Mesenteric fat pad (tissue), 1 donor: ENCODE measurements at regions not wholly inside any gene's neighbourhood (a gene's known extent, or its start where the extent isn't known, plus 50 kb on each side); places are given as distances from the start of the nearest gene placed in this dataset.
"Not testable (repeated sequence)": the region's sequence is repeated elsewhere in the genome, so short reads cannot be mapped to it uniquely, and the experiment has no call there.

Source experiments
- DNase-seq: peaks from one replicate; pipeline ENCODE4 v3.0.0-alpha.2; 2020; ENCODE audit warnings: low spot score
- donor health status: DM: yes; HTN: yes; CAD: no.

GRCh38 chr20:29296256-29297230 lies 1960.9 kb upstream of the DEFB115 start:
- no peak for DNase-seq

GRCh38 chr20:29297411-29298270 lies 1959.8 kb upstream of the DEFB115 start:
- DNase-seq, result no peak

- no peak for DNase-seq
Observed at GRCh38 chr20:29298271-29298590, 1959.2 kb upstream of the DEFB115 start.

- no peak for DNase-seq
Observed at GRCh38 chr20:29298759-29299613, 1958.5 kb upstream of the DEFB115 start.

GRCh38 chr20:29299811-29300578 lies 1957.5 kb upstream of the DEFB115 start:
- DNase-seq, result no peak

GRCh38 chr20:29300579-29301551 lies 1956.6 kb upstream of the DEFB115 start:
- DNase-seq, result no peak

GRCh38 chr20:29301624-29302259 lies 1955.7 kb upstream of the DEFB115 start:
- DNase-seq, result no peak

- no peak for DNase-seq
Observed at GRCh38 chr20:29302979-29303644, 1954.4 kb upstream of the DEFB115 start.

GRCh38 chr20:29306390-29307072 lies 1950.9 kb upstream of the DEFB115 start:
- DNase-seq, result no peak

GRCh38 chr20:29307484-29307883 lies 1950.0 kb upstream of the DEFB115 start:
- not testable (repeated sequence) for DNase-seq

- DNase-seq, result not testable (repeated sequence)
Observed at GRCh38 chr20:29308956-29309355, 1948.5 kb upstream of the DEFB115 start.

- DNase-seq, result not testable (repeated sequence)
Observed at GRCh38 chr20:29309481-29309880, 1948.0 kb upstream of the DEFB115 start.

- DNase-seq, result not testable (repeated sequence)
Observed at GRCh38 chr20:29311046-29311445, 1946.4 kb upstream of the DEFB115 start.

- not testable (repeated sequence) for DNase-seq
Observed at GRCh38 chr20:29312679-29313078, 1944.8 kb upstream of the DEFB115 start.

- DNase-seq, result no peak
Observed at GRCh38 chr20:29313481-29313880, 1944.0 kb upstream of the DEFB115 start.

GRCh38 chr20:29314294-29314693 lies 1943.2 kb upstream of the DEFB115 start:
- no peak for DNase-seq

- no peak for DNase-seq
Observed at GRCh38 chr20:29318871-29319461, 1938.5 kb upstream of the DEFB115 start.
